HG03521 (cell line): ENCODE measurements at regions not wholly inside any gene's neighbourhood (a gene's known extent, or its start where the extent isn't known, plus 50 kb on each side); places are given as distances from the start of the nearest gene placed in this dataset.

Experiments used
- ATAC-seq: cut with Tn5 transposase; IDR thresholded peaks from one replicate; pipeline ENCODE4 v1.9.1; 2021; ENCODE audit warnings: mild to moderate bottlenecking, moderate library complexity; ENCODE audit not compliant: unreplicated experiment

GRCh38 chr4:11626066-11626465 lies 197.4 kb upstream of the HS3ST1 start:
- ATAC-seq = no peak

GRCh38 chr4:11625211-11625610 lies 196.5 kb upstream of the HS3ST1 start:
- no peak for ATAC-seq

- no peak for ATAC-seq
These were observed 195.7 kb upstream of the HS3ST1 start for GRCh38 chr4:11624370-11624769.

- no peak for ATAC-seq
These were observed 195.0 kb upstream of the HS3ST1 start for GRCh38 chr4:11623726-11624037.

- no peak for ATAC-seq
These were observed 194.4 kb upstream of the HS3ST1 start for GRCh38 chr4:11622961-11623725.

- ATAC-seq = no peak
These were observed 192.2 kb upstream of the HS3ST1 start for GRCh38 chr4:11620861-11621260.

GRCh38 chr4:11618666-11619282 lies 190.1 kb upstream of the HS3ST1 start:
- ATAC-seq = no peak

GRCh38 chr4:11616856-11617255 lies 188.2 kb upstream of the HS3ST1 start:
- ATAC-seq = no peak

GRCh38 chr4:11615601-11616000 lies 186.9 kb upstream of the HS3ST1 start:
- no peak for ATAC-seq

- no peak for ATAC-seq
These were observed 185.7 kb upstream of the HS3ST1 start for GRCh38 chr4:11614426-11614825.

- ATAC-seq = no peak
These were observed 183.2 kb upstream of the HS3ST1 start for GRCh38 chr4:11611868-11612267.

GRCh38 chr4:11609751-11610150 lies 181.1 kb upstream of the HS3ST1 start:
- no peak for ATAC-seq

- no peak for ATAC-seq
These were observed 180.3 kb upstream of the HS3ST1 start for GRCh38 chr4:11608992-11609391.

GRCh38 chr4:11606078-11606477 lies 177.4 kb upstream of the HS3ST1 start:
- no peak for ATAC-seq

GRCh38 chr4:11605597-11605996 lies 176.9 kb upstream of the HS3ST1 start:
- ATAC-seq = no peak

- ATAC-seq = no peak
These were observed 176.1 kb upstream of the HS3ST1 start for GRCh38 chr4:11604821-11605220.

- no peak for ATAC-seq
These were observed 175.0 kb upstream of the HS3ST1 start for GRCh38 chr4:11603591-11604194.

GRCh38 chr4:11602606-11603340 lies 174.1 kb upstream of the HS3ST1 start:
- ATAC-seq = no peak

- ATAC-seq = no peak
These were observed 170.4 kb upstream of the HS3ST1 start for GRCh38 chr4:11599064-11599463.

- ATAC-seq = no peak
These were observed 169.9 kb upstream of the HS3ST1 start for GRCh38 chr4:11598591-11598990.

GRCh38 chr4:11597506-11597905 lies 168.8 kb upstream of the HS3ST1 start:
- ATAC-seq = no peak

- no peak for ATAC-seq
These were observed 168.3 kb upstream of the HS3ST1 start for GRCh38 chr4:11596989-11597388.
